Thyroid gland (tissue), 4 donors: ENCODE measurements at regions not wholly inside any gene's neighbourhood (a gene's known extent, or its start where the extent isn't known, plus 50 kb on each side); places are given as distances from the start of the nearest gene placed in this dataset.

Experiments
- POLR2A ChIP-seq, 2 donors: fragments of 450-650 bp; IDR thresholded peaks; one replicate each; pipeline ENCODE4 v1.6.1; 2017; ENCODE audit warnings: antibody characterized with exemption in 2 of 2, mild to moderate bottlenecking in 2 of 2, moderate library complexity in 1 of 2
- TF ChIP-seq, protein P1 (sequence below), 6 experiments: fragments of 200-600 bp in 3 of 6; fragments of 450-650 bp in 3 of 6; sonication (generic) in 3 of 6; IDR thresholded peaks; one replicate each; pipeline ENCODE4 v1.5.1; 2016 to 2019; ENCODE audit warnings: antibody characterized with exemption in 6 of 6, mild to moderate bottlenecking in 2 of 6, inconsistent platforms in 1 of 6, moderate library complexity in 1 of 6

DNA sequence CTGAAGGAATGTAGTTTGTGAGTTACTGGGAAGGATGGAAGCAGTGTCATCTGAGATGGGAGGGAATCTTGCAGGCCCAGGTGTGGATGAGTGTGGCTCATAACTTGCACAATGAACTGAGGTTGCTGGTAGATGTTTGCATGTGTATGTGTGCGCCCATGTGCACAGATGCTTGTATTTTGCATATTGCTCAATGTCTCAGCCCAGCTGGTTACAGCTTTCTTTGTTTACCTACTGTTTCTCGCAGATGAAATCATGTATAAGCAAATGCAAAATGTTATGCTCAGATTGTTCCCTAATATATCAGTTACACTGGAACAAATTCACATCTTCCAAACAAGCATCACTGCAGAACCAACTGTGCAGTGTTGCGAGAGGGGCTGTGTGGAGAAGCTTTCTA, 452.2 kb upstream of the EEF2KMT start:
- no peak for TF ChIP-seq POLR2A (IDR thresholded peaks at IDR 0.05)
- TF ChIP-seq, protein P1, sequence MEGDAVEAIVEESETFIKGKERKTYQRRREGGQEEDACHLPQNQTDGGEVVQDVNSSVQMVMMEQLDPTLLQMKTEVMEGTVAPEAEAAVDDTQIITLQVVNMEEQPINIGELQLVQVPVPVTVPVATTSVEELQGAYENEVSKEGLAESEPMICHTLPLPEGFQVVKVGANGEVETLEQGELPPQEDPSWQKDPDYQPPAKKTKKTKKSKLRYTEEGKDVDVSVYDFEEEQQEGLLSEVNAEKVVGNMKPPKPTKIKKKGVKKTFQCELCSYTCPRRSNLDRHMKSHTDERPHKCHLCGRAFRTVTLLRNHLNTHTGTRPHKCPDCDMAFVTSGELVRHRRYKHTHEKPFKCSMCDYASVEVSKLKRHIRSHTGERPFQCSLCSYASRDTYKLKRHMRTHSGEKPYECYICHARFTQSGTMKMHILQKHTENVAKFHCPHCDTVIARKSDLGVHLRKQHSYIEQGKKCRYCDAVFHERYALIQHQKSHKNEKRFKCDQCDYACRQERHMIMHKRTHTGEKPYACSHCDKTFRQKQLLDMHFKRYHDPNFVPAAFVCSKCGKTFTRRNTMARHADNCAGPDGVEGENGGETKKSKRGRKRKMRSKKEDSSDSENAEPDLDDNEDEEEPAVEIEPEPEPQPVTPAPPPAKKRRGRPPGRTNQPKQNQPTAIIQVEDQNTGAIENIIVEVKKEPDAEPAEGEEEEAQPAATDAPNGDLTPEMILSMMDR (IDR thresholded peaks at IDR 0.05) = no peak
